CD4-positive, alpha-beta T cell (primary cell): ENCODE measurements at regions not wholly inside any gene's neighbourhood (a gene's known extent, or its start where the extent isn't known, plus 50 kb on each side); places are given as distances from the start of the nearest gene placed in this dataset.

ENCODE experiments used
- ATAC-seq: fragments of 200-7000 bp; cut with Tn5 transposase; one replicate; pipeline ENCODE4 v1.10.0; 2022; ENCODE audit warnings: mild to moderate bottlenecking; ENCODE audit not compliant: poor library complexity
- CTCF ChIA-PET: fragments of 350-600 bp; sonication (Branson Sonifier 250); formaldehyde crosslinking; loops from one replicate; lab custom pipeline; 2021; ENCODE audit warnings: antibody characterized with exemption, inconsistent platforms; lab: Charles Lee
- POLR2A ChIA-PET: fragments of 350-600 bp; sonication (Branson Sonifier 250); formaldehyde crosslinking; loops from one replicate; lab custom pipeline; 2021; ENCODE audit warnings: antibody characterized with exemption, inconsistent platforms; lab: Charles Lee
- DNase-seq, 14 experiments: peaks; one replicate each; pipeline ENCODE4 v3.0.0-alpha.2; 2013 to 2020; ENCODE audit warnings: mixed read lengths in 2 of 14
- H3K27ac ChIP-seq, 2 donors: one replicate each; pipeline versions ENCODE4 v1.5.1 to v1.7.0; 2013; ENCODE audit warnings: low read length in 2 of 2, low read depth in 1 of 2, mild to moderate bottlenecking in 1 of 2
- H3K27me3 ChIP-seq, 2 experiments: 1 replicate in 1 of 2; 2 replicates in 1 of 2; pipeline versions ENCODE4 v1.6.1 to v1.7.0; 2013; ENCODE audit warnings: low read length in 2 of 2, control low read depth in 1 of 2, mild to moderate bottlenecking in 1 of 2, moderate library complexity in 1 of 2; ENCODE audit not compliant: insufficient read depth in 2 of 2, control insufficient read depth in 1 of 2
- H3K36me3 ChIP-seq: one replicate; pipeline ENCODE4 v1.6.1; 2013; ENCODE audit warnings: low read length, control low read depth; ENCODE audit not compliant: insufficient read depth
- H3K4me1 ChIP-seq: one replicate; pipeline ENCODE4 v1.6.1; 2013; ENCODE audit warnings: low read length, control low read depth; ENCODE audit not compliant: insufficient read depth
- H3K4me3 ChIP-seq: one replicate; pipeline ENCODE4 v1.5.1; 2013; ENCODE audit warnings: mild to moderate bottlenecking, low read length, moderate library complexity
- H3K9me3 ChIP-seq, 2 experiments: 1 replicate in 1 of 2; 2 replicates in 1 of 2; pipeline versions ENCODE4 v1.6.1 to v1.7.0; 2013; ENCODE audit warnings: low read length in 2 of 2, mild to moderate bottlenecking in 2 of 2, control low read depth in 1 of 2, moderate library complexity in 1 of 2; ENCODE audit not compliant: control insufficient read depth in 1 of 2, insufficient read depth in 1 of 2
- H3K27ac Mint-ChIP-seq: one replicate; pipeline ENCODE4 v1.8.0; 2020; ENCODE audit warnings: mixed read lengths
- H3K27me3 Mint-ChIP-seq: one replicate; pipeline ENCODE4 v1.8.0; 2021; ENCODE audit warnings: mixed read lengths
- H3K36me3 Mint-ChIP-seq: one replicate; pipeline ENCODE4 v1.8.0; 2021; ENCODE audit warnings: low read depth, mixed read lengths
- H3K4me1 Mint-ChIP-seq: one replicate; pipeline ENCODE4 v1.8.0; 2021; ENCODE audit warnings: low read depth, mixed read lengths
- H3K4me3 Mint-ChIP-seq: one replicate; pipeline ENCODE4 v1.8.0; 2020; ENCODE audit warnings: mild to moderate bottlenecking, mixed read lengths
- H3K9me3 Mint-ChIP-seq: one replicate; pipeline ENCODE4 v1.8.0; 2020; ENCODE audit warnings: mixed read lengths
- intact Hi-C, 2 experiments: fragments of 100-400 bp; cut with DNase I in 1 of 2; cut with micrococcal nuclease in 1 of 2; formaldehyde crosslinking; loops; one replicate each; pipeline versions ENCODE4 v1.15.1 to v1.9.0; 2023 to 2025; cut with DNase I, micrococcal nuclease
- TF ChIP-seq, protein P1 (sequence below): fragments of 200-600 bp; IDR thresholded peaks from one replicate; pipeline ENCODE4 v1.8.0; 2022; ENCODE audit warnings: antibody characterized with exemption, mild to moderate bottlenecking

- ChIA-PET POLR2A (no interaction called here), CTCF (no interaction called here)
- Histone ChIP-seq H3K9me3 (peaks cover 4 to 8% of the 10 kb centered on the region in 2 experiments), H3K4me1 (no peaks in the 10 kb centered on the region), H3K27me3 (no peaks in the 10 kb centered on the region), H3K36me3 (no peaks in the 10 kb centered on the region), H3K4me3 (no peak overlapping the region), H3K27ac (no peak overlapping the region)
- ATAC-seq: no peak
- Mint-ChIP-seq H3K4me3 (no peak overlapping the region), H3K27me3 (no peaks in the 10 kb centered on the region), H3K9me3 (peaks cover 6% of the 10 kb centered on the region), H3K4me1 (no peaks in the 10 kb centered on the region), H3K36me3 (no peaks in the 10 kb centered on the region), H3K27ac (no peak overlapping the region)
- TF ChIP-seq, protein P1, sequence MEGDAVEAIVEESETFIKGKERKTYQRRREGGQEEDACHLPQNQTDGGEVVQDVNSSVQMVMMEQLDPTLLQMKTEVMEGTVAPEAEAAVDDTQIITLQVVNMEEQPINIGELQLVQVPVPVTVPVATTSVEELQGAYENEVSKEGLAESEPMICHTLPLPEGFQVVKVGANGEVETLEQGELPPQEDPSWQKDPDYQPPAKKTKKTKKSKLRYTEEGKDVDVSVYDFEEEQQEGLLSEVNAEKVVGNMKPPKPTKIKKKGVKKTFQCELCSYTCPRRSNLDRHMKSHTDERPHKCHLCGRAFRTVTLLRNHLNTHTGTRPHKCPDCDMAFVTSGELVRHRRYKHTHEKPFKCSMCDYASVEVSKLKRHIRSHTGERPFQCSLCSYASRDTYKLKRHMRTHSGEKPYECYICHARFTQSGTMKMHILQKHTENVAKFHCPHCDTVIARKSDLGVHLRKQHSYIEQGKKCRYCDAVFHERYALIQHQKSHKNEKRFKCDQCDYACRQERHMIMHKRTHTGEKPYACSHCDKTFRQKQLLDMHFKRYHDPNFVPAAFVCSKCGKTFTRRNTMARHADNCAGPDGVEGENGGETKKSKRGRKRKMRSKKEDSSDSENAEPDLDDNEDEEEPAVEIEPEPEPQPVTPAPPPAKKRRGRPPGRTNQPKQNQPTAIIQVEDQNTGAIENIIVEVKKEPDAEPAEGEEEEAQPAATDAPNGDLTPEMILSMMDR: no peak
- intact Hi-C loops: no loop called here
- DNase-seq: no peak
These were observed 364.3 kb upstream of the TOM1L1 start for GRCh38 chr17:54536306-54536705.

- no peak overlapping the region for H3K27ac Mint-ChIP-seq
- peaks cover 8% of the 10 kb centered on the region for H3K9me3 Mint-ChIP-seq
- DNase-seq: no peak
- no peaks in the 10 kb centered on the region for H3K4me1 ChIP-seq
- intact Hi-C loops: no loop called here
- POLR2A ChIA-PET: no interaction called here
- no peak overlapping the region for H3K4me3 ChIP-seq
- CTCF ChIA-PET: no interaction called here
- H3K27me3 Mint-ChIP-seq: no peaks in the 10 kb centered on the region
- no peaks in the 10 kb centered on the region for H3K36me3 Mint-ChIP-seq
- TF ChIP-seq, protein P1: no peak
- no peak for ATAC-seq
- peaks cover 4 to 8% of the 10 kb centered on the region in 2 experiments for H3K9me3 ChIP-seq
- H3K27me3 ChIP-seq: no peaks in the 10 kb centered on the region
- no peaks in the 10 kb centered on the region for H3K36me3 ChIP-seq
- no peaks in the 10 kb centered on the region for H3K4me1 Mint-ChIP-seq
- H3K27ac ChIP-seq: no peak overlapping the region
- H3K4me3 Mint-ChIP-seq: no peak overlapping the region
These were observed 363.0 kb upstream of the TOM1L1 start for GRCh38 chr17:54537656-54538055.

- H3K9me3 ChIP-seq: peaks cover 0 to 11% of the 10 kb centered on the region in 2 experiments
- POLR2A ChIA-PET: no interaction called here
- H3K27ac ChIP-seq: no peak overlapping the region
- no peak for DNase-seq
- Mint-ChIP-seq H3K4me3 (no peak overlapping the region), H3K9me3 (peaks cover 6% of the 10 kb centered on the region), H3K27me3 (no peaks in the 10 kb centered on the region), H3K4me1 (no peaks in the 10 kb centered on the region), H3K27ac (no peak overlapping the region), H3K36me3 (no peaks in the 10 kb centered on the region)
- no peaks in the 10 kb centered on the region for H3K4me1 ChIP-seq
- no peaks in the 10 kb centered on the region for H3K27me3 ChIP-seq
- H3K4me3 ChIP-seq: no peak overlapping the region
- no peaks in the 10 kb centered on the region for H3K36me3 ChIP-seq
- CTCF ChIA-PET: interaction anchor here (1.2 kb wide), 1 partner anchor 10 kb away, joined by 3 read pairs; no protein-coding TSS in a partner anchor
- ATAC-seq: no peak
- intact Hi-C loops: no loop called here
- TF ChIP-seq, protein P1: no peak
These were observed 356.4 kb upstream of the TOM1L1 start for GRCh38 chr17:54544249-54544648.
